ENCODE measurements at regions not wholly inside any gene's neighbourhood (a gene's known extent, or its start where the extent isn't known, plus 50 kb on each side); places are given as distances from the start of the nearest gene placed in this dataset.
A peak's percentile ranks its signal among the peaks of the same experiment; 100 is the strongest.
"Not testable (repeated sequence)": the region's sequence is repeated elsewhere in the genome, so short reads cannot be mapped to it uniquely, and the experiment has no call there.

DNA sequence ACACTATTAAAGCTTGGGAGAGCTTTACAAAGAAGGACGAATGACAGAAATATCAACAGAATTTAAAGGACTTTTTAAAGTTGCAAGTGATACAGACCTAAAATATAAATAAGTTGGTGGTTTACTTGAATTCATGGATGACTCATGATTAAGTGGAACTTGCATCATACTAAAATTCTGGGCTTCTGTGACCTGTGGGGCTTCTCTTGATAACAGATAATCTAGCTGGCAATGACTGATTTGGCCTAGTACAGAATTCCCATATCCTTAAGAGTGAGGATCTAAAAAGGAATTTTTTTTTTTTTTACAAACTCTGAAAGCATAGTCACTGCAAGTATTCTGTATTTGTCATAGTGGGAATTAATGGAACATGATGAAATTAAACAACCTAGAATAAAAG lies 543.7 kb upstream of the SGCD start:
- DNase-seq: no peak

DNA sequence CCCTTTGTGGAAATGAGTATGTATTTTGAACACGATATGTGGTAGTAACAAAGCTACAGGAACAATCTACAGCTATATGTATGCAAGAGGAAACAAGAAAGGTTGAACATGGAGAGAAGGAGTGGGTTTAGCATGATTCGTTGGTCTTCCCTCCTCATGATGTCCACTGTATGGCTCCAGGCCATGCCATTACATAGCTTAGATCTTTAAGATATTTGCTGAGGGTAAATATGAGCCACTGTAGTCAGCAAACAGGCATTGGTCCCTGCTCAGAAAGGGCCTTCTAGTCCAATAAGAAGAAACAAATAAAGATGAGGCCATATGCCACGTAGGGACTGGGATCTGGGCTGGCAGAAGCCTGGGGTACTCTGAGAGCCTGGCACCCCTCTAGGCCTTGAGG lies 543.2 kb upstream of the SGCD start:
- no peak for DNase-seq

DNA sequence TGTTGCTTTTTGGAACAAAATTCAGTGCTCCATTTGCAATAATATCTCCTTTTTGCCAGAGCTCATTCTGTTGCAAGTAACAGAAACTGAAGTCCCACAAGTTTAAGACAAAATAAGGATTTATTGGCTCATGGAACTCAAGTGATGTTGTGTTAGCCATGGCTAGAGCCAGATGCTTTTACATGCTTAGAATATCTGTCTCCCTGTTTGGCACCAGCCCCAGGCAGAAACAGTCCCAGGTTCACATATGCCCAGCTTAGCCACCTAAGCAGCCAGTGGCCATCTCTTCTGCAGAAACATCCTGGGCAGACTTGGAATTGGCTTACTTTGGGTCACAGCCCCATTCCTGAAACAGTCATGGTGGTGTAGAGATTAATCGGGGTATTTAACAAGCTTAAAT lies 540.9 kb upstream of the SGCD start:
- DNase-seq: no peak

DNA sequence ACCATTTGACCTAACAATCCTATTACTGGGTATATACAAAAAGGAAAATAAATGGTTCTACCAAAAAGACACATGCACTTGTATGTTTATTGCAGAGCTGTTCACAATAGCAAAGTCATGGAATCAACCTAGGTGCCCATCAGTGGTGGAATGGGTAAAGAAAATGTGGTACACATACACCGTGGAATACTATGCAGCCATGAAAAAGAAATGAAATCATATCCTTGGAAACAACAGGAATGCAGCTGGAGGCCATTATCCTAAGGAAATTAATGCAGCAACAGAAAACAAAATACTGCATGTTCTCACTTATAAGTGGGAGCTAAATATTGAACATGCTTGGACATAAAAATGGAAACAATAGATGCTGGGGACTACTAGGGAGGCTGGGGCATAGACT lies 534.1 kb upstream of the SGCD start:
- no peak for DNase-seq

DNA sequence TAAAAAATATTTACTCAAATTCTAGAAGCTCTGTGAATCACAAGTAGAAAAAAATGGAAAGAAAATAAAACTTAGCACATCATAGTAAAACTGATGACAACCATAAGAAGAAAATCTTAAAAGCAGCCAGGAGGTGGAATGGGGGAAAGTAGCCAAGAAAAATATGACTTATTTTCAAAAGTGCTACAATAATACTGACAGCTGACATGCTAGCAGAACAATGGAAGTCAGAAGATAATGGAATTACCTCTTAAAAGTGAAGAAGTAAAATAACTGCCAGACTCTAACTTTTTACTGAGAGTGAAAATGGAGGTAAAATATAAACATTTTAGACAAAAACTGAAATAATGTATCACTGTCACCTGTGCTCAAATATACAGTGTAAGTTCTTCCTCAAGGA lies 532.2 kb upstream of the SGCD start:
- peak; percentile 50 for DNase-seq

DNA sequence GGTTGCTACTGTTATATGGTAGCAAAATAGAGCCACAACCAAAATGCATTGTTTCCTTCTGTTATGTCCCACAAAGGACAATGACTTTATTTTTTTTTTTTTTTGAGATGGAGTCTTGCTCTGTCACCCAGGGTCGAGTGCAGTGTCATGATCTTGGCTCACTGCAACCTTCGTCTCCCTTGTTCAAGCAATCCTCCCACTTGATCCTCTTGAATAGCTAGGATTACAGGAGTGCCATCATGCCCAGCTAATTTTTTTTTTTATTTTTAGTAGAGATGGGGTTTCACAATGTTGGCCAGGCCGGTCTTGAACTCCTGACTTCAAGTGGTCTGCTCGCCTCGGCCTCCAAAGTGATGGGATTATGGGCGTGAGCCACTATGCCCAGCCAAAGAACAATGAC lies 527.7 kb upstream of the SGCD start:
- DNase-seq: no peak

DNA sequence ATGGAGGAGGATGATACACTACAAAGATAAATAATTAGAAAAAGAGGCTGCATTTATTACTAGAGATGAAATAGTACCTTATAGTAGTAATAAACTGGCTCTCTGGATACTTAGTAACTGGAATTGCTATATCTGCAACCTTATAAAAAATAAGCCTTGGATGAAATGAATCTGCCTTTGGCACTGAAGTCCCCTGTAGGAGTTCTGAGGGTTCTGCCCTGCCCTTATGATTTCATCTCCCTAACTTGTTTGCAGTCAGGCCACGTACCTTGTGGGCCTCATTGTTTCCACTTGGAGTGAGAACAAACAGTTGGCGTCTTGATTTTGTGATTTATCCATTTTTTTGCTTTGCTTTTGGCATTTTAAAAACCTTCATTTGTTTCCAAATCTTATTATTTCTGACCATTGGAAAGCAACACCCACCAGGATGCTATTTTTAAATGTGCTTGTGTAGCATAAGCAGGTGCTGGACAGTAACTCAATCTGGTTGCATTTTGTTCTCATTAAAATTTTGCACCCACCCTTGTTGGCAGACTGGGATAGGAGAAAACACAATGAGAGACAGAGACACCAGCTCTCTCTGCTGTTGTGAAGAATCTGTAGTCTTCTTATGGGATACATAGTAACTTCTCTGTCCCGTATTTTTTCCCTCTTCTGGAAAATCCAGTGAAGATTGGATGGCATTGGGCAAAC lies 518.9 kb upstream of the SGCD start:
- no peak for DNase-seq

DNA sequence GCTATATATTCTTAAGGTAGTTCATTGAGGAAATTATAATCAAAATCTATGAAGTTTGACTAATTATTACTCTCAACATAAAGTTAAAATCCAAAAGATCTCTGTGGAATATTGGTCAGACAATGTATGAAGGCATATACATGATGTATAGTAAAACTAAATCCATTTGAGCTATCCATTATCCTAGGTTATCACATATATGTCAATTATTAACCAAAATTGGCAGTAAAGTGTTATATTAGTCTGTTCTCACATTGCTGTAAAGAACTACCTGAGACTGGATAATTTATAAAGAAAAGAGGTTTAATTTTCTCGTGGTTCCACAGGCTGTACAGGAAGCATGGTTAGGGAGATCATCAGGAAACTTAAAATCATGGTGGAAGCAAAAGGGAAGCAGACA lies 511.7 kb upstream of the SGCD start:
- no peak for DNase-seq

DNA sequence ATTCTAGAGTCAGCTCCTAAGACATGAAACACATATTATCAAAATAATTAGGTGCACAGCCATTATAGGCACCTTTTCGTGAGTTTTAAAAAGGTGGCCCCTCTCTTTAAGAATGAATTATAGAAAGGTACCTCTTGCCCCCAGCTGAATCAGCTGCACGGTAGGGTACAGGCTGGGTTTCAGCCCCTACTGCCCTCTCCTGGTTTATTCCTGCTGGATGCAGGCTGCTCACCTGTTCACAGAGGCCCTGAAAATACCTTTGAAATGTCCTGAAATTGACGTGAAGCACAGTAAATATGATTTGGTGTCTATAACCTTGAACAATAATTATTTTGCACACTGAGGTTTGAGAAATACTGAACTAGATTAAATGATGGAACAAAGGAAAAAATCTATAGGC lies 504.8 kb upstream of the SGCD start:
- DNase-seq: peak; percentile 48

DNA sequence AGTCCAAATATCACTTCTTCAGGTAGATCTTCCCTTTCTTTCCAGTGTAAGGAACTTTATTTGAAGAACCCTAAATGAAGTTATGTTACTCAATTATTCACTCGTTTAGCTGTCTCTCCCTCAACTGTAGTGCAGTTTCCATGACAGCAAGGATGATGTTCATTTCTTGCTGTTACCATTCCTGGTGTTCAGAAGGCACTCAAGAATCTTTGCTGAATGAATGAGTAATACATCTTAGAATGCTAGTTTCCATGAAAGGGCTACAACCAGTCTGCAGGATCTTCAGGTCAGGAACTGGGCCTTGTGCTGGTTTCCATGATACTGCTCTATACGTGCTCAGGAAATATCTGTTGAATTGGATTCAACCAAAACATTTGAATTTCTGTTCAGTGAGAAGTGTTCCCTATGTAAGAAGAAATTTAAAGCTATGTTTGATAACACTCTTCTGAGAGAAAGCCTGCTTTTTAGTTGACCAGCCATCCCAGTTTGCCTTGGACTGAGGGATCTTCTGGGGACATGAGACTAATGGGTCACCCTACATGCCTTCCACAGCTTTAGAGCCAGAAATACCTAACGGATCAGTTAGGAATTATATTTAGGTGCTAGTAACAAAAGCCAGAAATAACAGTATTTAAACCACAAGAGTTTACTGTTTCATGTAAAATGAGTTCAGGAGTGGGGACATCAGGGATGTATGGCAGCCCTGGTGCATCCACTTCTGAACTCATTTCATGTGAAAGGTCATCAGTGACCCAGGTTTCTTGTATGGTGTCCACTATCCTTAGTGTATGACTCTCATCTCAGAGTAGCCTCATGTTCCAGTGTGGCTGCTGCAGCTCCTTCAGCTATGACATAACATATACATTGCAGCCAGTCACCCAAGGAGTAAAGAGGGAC lies 500.1 kb upstream of the SGCD start:
- DNase-seq: no peak

DNA sequence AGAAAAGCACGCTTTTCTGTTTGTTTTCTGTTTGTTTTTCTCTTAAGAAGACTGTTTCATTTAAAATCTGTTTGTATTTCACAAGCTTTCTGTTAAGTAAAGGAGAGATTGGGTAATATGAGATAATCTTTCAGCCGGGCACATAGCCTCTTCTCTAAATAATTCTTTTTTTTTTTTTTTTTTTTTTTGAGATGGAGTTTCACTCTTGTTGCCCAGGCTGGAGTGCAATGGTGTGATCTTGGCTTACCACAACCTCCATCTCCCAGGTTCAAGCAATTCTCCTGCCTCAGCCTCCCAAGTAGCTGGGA lies 499.5 kb upstream of the SGCD start:
- not testable (repeated sequence) for DNase-seq

DNA sequence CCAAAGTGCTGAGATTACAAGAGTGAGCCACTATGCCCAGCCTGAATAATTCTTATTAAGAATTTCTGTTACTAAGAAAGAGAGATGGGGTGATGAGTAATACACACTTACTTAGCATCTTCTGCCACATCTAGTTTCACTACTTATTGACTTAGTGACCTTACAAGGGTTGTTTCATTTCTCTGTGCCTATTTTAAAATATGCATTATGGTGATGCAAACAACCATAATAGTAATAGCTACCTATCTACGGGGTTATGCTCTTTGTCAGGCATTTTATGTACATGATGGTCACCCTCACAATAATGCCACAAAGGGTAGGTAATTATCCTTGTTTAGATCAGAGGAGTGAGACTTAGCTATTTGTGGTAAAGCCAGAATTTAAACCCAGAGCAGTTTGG lies 499.0 kb upstream of the SGCD start:
- DNase-seq: no peak

DNA sequence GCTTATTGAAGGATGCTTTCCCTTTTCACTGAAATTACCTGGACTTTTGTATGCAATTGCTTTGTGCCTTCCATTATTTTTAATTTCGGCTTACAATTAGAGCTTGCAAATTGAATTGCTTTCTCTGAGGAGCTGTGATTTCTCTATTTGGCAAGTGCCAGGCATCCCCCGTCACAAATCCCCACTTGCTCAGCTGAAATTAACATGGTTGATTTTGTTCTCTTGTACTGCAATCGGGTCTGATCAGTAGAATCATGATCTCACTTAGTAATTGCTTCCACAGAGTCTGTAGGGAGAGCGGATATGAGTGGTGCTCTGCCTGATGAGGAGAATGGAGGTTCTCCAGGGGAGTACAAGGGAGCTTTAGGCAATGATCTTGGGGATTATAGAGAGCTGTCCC lies 495.5 kb upstream of the SGCD start:
- no peak for DNase-seq

DNA sequence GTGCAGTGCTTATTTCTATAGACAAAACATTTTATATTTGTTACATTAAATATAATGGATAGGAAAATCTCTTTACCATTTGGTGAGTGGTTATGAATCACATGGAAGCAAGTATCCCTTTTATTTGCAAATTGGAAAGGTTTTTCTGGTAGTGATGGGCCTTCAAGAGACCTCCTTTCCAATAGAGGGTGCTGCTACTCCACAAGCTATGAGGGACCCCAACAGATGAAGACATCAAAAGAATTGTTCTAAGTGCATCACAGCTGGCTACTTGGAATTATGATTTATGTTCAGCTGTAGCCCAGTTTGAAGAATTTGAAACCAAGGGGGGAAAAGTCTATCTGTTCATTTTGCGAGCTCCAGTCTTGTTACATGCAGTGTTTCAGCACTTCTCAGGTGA lies 493.7 kb upstream of the SGCD start:
- DNase-seq: peak; percentile 32

DNA sequence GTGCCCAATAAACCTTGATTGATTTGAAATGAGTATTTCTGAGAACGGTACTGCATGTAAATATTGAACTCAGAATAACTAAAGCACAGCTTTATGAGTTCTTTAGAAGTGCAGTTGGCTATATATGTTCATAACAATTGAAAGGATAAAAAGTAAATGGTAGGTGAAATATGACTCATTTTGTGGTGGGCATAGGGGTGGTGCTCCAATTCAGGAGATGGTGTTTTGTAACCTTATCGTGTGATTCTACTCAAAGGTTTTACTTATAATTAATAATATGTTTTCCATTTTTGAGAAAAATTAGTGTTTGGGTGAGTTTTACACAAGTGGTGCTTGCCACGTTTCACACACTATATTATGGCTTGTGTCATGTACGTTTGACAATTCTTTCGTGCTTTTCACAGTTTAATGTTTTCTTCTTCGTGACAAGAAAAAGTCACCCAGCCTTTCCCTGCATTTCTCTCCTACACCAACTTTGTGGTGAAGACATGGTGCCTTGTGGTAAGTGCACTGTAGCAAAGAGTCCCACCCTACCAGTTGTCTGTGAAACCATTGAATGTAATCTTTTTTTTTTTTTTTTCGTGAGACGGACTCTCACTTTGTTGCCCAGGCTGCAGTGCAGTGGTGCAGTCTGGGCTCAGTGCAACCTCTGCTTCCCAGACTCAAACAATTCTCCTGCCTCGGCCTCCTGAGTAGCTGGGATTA lies 492.5 kb upstream of the SGCD start:
- no peak for DNase-seq

DNA sequence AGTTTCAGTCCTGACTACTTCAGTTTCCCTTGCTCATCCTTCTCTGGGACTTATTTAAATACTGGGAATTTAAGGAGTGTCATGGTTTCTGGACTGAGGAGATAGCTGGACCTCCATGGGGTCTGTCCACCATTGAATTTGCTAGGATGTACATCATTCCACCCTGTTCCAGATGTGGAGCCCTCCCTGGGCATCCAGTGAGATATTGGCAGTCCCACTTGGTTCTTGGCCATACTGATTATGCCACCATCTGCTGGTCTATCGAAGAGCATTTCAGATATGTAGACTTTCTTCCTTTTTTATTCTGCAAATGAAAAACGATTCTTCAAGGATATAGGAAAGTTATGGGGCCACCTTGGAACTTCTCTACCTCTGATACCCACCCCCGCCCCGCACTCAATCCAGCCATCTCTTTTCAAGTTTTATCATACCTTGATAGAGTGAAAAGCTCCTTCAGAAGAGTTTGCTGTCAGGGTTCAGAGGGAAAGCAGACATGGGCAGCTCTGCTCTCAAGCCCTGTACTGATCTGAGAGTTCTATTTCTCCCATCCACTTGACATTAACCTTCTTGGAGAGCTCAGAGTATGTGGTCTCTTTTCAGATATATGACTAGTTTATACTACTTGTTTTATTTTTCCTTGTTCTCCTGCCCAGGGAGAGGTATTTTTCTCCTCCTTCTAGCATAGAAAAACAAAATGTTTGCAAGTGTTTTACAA lies 490.7 kb upstream of the SGCD start:
- DNase-seq: no peak

DNA sequence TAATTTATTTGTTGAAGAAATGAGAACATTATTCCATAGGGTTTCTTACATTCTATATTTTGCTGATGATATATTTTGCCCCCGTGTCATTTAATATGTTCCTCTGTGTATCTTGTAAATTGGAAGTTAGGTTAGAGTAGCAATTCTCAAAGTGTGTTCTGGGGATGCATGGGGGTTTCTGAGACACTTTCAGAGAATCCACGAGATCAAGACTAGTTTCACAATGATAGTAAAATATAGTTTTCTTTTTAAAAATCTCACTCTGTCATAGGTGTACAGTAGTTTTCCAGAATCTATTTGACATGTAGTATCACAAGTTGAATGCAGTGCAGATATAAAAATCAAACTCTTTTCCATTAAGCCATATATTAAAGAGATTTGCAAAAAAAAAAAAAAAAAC lies 488.6 kb upstream of the SGCD start:
- no peak for DNase-seq

DNA sequence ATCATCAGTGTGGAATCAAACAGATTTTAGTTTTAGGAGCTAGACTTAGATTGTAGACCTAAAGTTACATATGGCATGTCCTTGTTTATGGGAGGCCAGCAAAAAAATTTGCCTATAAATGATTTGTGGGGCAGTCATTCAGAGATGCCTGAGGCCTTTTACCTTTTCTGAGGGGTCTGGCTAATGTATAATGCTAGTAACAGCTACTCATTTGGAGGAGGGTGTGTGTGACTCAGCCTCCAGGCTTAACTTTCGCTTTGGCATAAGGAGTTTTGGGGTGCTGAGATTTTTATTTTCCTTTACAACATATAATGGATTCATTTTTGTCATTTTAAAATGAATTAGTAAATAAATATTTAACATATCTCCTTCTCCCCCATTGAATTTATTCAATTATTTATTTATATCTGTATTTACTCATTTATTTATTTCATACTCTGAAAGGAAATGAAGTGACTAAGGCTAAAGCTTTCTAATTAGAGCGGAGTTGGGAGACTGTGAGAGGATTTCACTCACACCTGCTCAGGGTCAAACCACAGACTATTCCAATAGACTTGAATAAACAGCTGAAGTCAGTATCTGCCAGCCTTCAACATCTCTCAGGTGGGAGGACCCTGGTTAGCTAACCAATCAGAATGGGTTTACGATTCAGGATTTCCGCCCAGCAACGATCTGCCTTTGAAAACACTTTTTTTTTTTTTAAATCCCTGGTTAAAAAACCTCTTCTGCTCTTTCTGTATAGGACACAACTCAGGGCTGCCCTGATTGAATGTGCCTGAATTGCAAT lies 487.5 kb upstream of the SGCD start:
- peak; percentile 95 for DNase-seq

DNA sequence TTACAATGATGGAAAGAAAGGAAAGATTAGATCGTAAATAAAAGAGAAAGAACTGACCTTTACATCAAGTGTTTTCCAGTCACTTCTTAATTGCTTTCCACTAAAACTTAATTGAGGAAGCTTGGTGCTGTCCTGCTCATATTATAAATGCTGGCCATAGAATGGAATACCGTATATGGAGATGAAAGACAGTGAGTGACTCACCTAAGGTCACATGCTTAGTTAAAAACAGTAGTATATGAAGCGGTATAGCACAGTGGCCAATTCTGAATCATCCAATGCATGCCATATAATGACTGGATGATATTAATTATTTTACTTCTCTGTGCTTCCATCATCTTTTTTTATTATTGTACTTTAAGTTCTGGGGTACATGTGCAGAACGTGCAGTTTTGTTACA lies 482.4 kb upstream of the SGCD start:
- peak; percentile 53 for DNase-seq

DNA sequence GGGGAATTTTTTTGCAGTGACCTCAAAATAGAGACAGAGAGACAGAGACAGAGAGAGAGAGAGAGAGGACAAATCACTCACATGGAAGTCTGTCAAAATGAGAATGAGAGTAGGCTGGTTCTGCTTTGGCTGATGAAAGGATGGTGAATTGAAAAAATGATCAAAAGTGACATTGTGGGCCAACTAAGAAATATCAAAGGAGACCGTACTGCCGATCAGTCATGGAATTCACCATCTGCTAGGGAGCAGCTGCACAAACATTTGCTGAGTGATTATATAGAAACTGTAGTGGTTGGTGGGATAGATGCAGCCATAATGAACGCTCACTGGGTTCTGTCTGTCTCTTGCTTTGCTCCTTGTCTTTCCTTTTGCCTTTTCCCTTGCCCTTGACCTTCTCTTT lies 476.6 kb upstream of the SGCD start:
- peak; percentile 93 for DNase-seq

DNA sequence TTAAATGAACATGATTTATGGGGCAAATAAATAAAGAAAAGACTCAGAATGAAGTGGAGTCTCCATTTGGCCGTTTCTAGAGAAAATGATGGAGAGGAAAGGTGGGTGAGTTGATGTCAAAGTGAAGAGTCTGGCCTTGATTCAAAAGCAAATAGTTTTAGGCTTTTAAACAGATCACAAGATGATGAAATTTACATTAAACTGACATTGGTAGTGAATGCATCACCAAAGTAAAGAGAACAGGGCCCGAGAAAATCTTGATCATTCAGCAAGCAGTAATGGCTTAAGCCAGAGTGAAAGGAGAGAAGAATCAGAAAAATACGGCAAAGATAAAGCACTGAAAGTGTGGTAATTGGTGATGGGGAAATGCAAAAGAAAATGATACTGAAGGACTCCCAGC lies 460.0 kb upstream of the SGCD start:
- no peak for DNase-seq

DNA sequence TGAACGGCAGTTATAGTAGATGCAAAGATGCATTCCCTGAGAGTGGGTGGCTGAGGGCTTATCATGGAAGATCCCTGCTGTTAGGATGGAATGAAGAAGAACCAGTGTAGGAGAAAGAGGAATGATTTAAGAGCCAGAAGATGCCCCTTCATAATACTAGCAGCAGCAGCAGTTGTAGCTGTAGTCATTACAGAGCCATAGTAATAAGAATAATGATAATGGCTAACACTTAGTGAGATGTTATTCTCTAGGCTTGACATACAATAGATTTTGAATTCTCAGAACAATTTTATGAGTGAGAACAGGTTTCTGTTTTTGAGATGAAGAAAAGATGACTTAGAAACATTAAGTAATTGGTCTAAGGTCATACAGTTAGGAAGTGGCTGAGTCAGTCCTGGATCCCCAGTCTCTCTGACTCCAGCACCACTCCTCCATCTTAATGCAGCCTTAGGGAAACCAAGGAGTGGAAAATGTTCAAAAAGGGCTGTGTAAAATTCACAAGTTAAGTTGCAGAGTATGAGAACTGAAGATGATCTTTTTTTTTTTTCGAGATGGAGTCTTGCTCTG lies 459.4 kb upstream of the SGCD start:
- DNase-seq: no peak
